Muscle of leg (tissue), 3 donors: ENCODE measurements at regions not wholly inside any gene's neighbourhood (a gene's known extent, or its start where the extent isn't known, plus 50 kb on each side); places are given as distances from the start of the nearest gene placed in this dataset.
"Not testable (repeated sequence)": the region's sequence is repeated elsewhere in the genome, so short reads cannot be mapped to it uniquely, and the experiment has no call there.

ENCODE experiments used
- DNase-seq: peaks from one replicate; pipeline ENCODE4 v3.0.0; 2013
- H3K27ac ChIP-seq: one replicate; pipeline ENCODE4 v1.5.1; 2013; ENCODE audit warnings: mild to moderate bottlenecking, low read length, control low read depth
- H3K27me3 ChIP-seq: one replicate; pipeline ENCODE4 v1.6.1; 2013; ENCODE audit warnings: low read length; ENCODE audit not compliant: control insufficient read depth, insufficient read depth
- H3K36me3 ChIP-seq: one replicate; pipeline ENCODE4 v1.6.1; 2013; ENCODE audit warnings: low read length; ENCODE audit not compliant: control insufficient read depth, insufficient read depth
- H3K4me1 ChIP-seq: one replicate; pipeline ENCODE4 v1.6.1; 2013; ENCODE audit warnings: low read length; ENCODE audit not compliant: control insufficient read depth, insufficient read depth
- H3K4me3 ChIP-seq: one replicate; pipeline ENCODE4 v1.5.1; 2013; ENCODE audit warnings: low read length, control low read depth
- H3K9me3 ChIP-seq: replicated peaks from 2 replicates; pipeline ENCODE4 v1.6.1; 2013; ENCODE audit warnings: low read depth, low read length; ENCODE audit not compliant: control insufficient read depth
- WGBS: methylation state at CpG from one replicate; pipeline ENCODE4 v1.1.5; 2013; ENCODE audit warnings: missing lambda C conversion rate; ENCODE audit not compliant: insufficient coverage; 5-methylcytosine and 5-hydroxymethylcytosine counted together

GRCh38 chr15:96468036-96468435 is 137.5 kb downstream of the NR2F2 start:
- Histone ChIP-seq H3K9me3 (no peaks in the 10 kb centered on the region), H3K36me3 (no peaks in the 10 kb centered on the region), H3K4me3 (no peak overlapping the region), H3K27me3 (peaks cover 2% of the 10 kb centered on the region), H3K27ac (no peak overlapping the region), H3K4me1 (no peaks in the 10 kb centered on the region)
- 80% methylated on average over 1 of the region's 3 CpGs for WGBS
- no peak for DNase-seq

- H3K27ac ChIP-seq = no peak overlapping the region
- no peaks in the 10 kb centered on the region for H3K9me3 ChIP-seq
- DNase-seq = no peak
- no peak overlapping the region for H3K4me3 ChIP-seq
- 90% methylated on average over 2 of the region's 19 CpGs for WGBS
- peaks cover 4% of the 10 kb centered on the region for H3K27me3 ChIP-seq
- no peaks in the 10 kb centered on the region for H3K36me3 ChIP-seq
- no peaks in the 10 kb centered on the region for H3K4me1 ChIP-seq
Observed at GRCh38 chr15:96470681-96471310, 140.3 kb downstream of the NR2F2 start.

- Histone ChIP-seq H3K27me3 (peaks cover 4% of the 10 kb centered on the region), H3K9me3 (no peaks in the 10 kb centered on the region), H3K4me1 (no peaks in the 10 kb centered on the region), H3K36me3 (no peaks in the 10 kb centered on the region), H3K4me3 (no peak overlapping the region), H3K27ac (no peak overlapping the region)
- DNase-seq = no peak
- WGBS = 80% methylated on average over 2 of the region's 3 CpGs
Observed at GRCh38 chr15:96472681-96473080, 142.2 kb downstream of the NR2F2 start.

GRCh38 chr15:96473556-96473955 is 143.1 kb downstream of the NR2F2 start:
- Histone ChIP-seq H3K36me3 (no peaks in the 10 kb centered on the region), H3K27me3 (peaks cover 4% of the 10 kb centered on the region), H3K4me3 (no peak overlapping the region), H3K9me3 (no peaks in the 10 kb centered on the region), H3K27ac (no peak overlapping the region), H3K4me1 (no peaks in the 10 kb centered on the region)
- 100% methylated on average over 1 of the region's 5 CpGs for WGBS
- DNase-seq = no peak

- H3K36me3 ChIP-seq = no peaks in the 10 kb centered on the region
- H3K27ac ChIP-seq = no peak overlapping the region
- no peak for DNase-seq
- H3K9me3 ChIP-seq = no peaks in the 10 kb centered on the region
- no peaks in the 10 kb centered on the region for H3K4me1 ChIP-seq
- WGBS = no CpG with 5 or more reads among the region's 5 CpGs
- peaks cover 4% of the 10 kb centered on the region for H3K27me3 ChIP-seq
- H3K4me3 ChIP-seq = no peak overlapping the region
Observed at GRCh38 chr15:96474231-96474664, 143.7 kb downstream of the NR2F2 start.

GRCh38 chr15:96477227-96477626 is 146.7 kb downstream of the NR2F2 start:
- no peaks in the 10 kb centered on the region for H3K9me3 ChIP-seq
- no peak overlapping the region for H3K4me3 ChIP-seq
- H3K36me3 ChIP-seq = no peaks in the 10 kb centered on the region
- H3K27ac ChIP-seq = no peak overlapping the region
- peaks cover 2% of the 10 kb centered on the region for H3K27me3 ChIP-seq
- no CpG with 5 or more reads among the region's 3 CpGs for WGBS
- H3K4me1 ChIP-seq = no peaks in the 10 kb centered on the region
- no peak for DNase-seq

- WGBS = no CpG with 5 or more reads among the region's 1 CpG
Observed at GRCh38 chr15:96484412-96484811, 153.9 kb downstream of the NR2F2 start.

GRCh38 chr15:96484830-96485229 is 154.3 kb downstream of the NR2F2 start:
- no peak overlapping the region for H3K4me3 ChIP-seq
- no peak for DNase-seq
- no peak overlapping the region for H3K27ac ChIP-seq
- no peaks in the 10 kb centered on the region for H3K4me1 ChIP-seq
- H3K36me3 ChIP-seq = no peaks in the 10 kb centered on the region
- no peaks in the 10 kb centered on the region for H3K27me3 ChIP-seq
- H3K9me3 ChIP-seq = no peaks in the 10 kb centered on the region

More at GRCh38 chr15:96484412-96484811, 153.9 kb downstream of the NR2F2 start:
- not testable (repeated sequence) for H3K4me3 ChIP-seq, H3K36me3 ChIP-seq, H3K27me3 ChIP-seq, DNase-seq, H3K9me3 ChIP-seq, H3K4me1 ChIP-seq, H3K27ac ChIP-seq

GRCh38 chr15:96487245-96487644 is 156.7 kb downstream of the NR2F2 start:
- no CpG with 5 or more reads among the region's 3 CpGs for WGBS
- Histone ChIP-seq H3K27me3 (no peaks in the 10 kb centered on the region), H3K27ac (no peak overlapping the region), H3K4me1 (no peaks in the 10 kb centered on the region), H3K9me3 (no peaks in the 10 kb centered on the region), H3K36me3 (no peaks in the 10 kb centered on the region), H3K4me3 (no peak overlapping the region)
- DNase-seq = no peak

- H3K9me3 ChIP-seq, H3K27ac ChIP-seq, H3K27me3 ChIP-seq, H3K4me1 ChIP-seq, H3K4me3 ChIP-seq, DNase-seq, H3K36me3 ChIP-seq: not testable (repeated sequence)
- WGBS = 12% methylated on average over 9 of the region's 15 CpGs
Observed at GRCh38 chr15:96491066-96491699, 160.7 kb downstream of the NR2F2 start.
